GM21825 (cell line): ENCODE measurements at regions not wholly inside any gene's neighbourhood (a gene's known extent, or its start where the extent isn't known, plus 50 kb on each side); places are given as distances from the start of the nearest gene placed in this dataset.

Experiments used
- ATAC-seq: cut with Tn5 transposase; IDR thresholded peaks from one replicate; pipeline ENCODE4 v1.9.1; 2021; ENCODE audit warnings: mild to moderate bottlenecking, moderate library complexity; ENCODE audit not compliant: unreplicated experiment

- no peak for ATAC-seq
Observed at GRCh38 chr3:84039099-84039498, 919.7 kb upstream of the CADM2 start.

GRCh38 chr3:84042399-84043106 is 916.2 kb upstream of the CADM2 start:
- no peak for ATAC-seq

DNA sequence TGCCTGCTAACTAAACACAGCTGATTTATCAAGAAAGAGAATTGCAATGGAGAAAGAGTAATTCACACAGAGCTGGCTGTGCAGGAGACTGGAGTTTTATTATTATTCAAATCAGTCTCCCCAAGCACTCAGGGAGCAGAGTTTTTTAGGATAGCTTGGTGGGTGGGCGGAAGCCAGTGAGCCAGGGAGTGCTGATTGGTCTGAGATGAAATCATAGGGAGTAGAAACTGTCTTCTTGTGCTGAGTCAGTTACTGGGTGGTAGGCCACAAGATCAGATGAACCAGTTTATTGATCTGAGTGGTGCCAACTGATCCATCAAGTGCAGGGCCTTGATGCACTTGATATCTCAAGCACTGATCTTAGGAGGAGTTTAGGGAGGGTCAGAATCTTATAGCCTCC is 891.9 kb upstream of the CADM2 start:
- ATAC-seq = no peak

DNA sequence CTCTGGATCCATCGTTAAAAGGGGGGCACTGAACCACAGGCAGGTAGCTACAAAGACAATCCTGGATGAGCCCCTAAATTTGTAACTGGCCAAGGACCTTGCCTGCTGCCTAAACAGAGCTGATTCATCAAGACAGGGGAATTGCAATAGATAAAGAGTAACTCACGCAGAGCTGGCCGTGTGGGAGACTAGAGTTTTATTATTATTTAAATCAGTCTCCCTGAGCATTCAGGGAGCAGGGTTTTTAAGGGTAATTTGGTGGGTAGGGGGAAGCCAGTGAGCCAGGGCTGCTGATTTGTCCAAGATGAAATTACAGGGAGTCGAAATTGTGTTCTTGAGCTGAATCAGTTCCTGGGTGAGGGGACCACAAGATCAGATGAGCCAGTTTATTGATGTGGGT is 885.1 kb upstream of the CADM2 start:
- ATAC-seq = no peak

DNA sequence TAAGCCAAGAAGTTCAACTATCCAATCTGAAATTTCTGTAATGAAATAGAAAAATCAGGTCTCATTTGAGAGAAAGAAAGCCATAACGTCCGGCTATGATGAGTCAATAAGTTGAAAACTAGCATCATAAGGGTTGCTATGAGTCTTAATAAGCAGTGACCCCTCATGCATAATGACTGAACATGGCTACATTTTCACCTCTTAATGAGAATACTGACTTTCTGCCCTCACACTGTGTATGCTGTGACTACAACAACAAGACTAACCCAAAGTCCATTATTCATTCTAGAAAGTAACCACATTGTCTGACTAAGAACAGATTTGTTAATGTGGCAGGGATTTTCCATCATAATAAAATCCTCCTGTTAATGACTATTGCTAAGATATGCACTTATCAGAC is 884.0 kb upstream of the CADM2 start:
- ATAC-seq = no peak

DNA sequence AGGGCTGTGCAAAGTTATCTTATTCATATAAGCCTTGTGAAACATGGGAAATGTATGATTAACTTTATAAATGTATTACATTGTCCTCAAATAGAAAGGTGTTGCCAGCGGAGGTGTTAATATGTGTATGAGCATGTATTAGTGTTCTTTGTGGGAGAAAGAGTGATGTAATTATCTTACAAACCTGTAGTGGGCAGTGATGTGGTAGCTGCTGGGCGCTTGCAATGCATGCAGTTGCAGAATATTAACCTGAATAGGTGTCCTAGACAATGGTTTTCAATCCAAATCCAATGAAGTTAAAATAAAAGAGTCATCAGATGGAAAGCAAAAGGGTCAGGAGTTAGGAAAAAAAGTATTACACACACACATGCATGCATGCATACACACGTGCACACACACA is 881.3 kb upstream of the CADM2 start:
- ATAC-seq = no peak

GRCh38 chr3:84082726-84083125 is 876.1 kb upstream of the CADM2 start:
- no peak for ATAC-seq

DNA sequence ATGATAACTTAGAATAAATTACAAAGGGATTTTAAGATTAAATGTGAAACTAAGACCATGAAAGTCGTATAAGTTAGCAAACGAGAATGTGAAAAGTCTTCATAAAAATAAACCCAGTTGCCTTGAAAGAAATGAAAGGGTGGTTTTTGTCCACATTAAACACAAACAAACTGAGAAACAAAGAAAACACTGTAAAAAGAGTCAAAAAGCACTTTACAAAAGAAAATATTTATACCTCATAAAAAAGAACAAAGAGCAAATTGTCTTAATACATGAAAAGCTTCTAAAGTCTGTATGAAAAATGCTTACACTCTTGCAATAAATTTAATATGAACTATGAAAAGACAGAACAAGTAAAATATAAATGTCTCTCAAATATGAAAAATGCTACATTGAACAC is 865.9 kb upstream of the CADM2 start:
- no peak for ATAC-seq

- no peak for ATAC-seq
Observed at GRCh38 chr3:84096188-84096587, 862.6 kb upstream of the CADM2 start.

GRCh38 chr3:84100861-84101260 is 857.9 kb upstream of the CADM2 start:
- no peak for ATAC-seq

DNA sequence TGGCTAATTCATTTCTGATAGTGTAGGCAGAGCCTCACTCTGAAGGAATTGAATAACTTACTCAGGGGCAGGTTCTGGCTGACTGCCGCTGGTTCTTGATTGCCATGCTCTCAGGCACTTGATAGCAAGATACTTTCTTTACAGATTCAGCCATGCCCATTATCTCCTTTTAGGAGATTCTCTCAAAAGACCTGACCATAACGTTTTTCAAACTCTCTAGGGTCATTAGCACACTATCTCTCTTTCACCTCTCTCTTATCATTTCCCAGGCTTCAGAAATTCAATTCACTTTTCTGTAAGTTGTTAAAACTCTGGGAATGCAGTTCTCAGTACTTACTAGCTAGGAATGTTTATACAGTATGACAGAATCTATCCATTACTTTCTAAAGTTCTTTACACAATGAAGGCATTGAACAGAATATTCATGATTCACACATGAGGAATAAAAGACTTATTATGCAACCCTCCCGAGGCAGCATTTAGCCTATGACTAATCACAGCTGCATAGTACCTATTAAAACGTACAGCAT is 850.3 kb upstream of the CADM2 start:
- no peak for ATAC-seq

DNA sequence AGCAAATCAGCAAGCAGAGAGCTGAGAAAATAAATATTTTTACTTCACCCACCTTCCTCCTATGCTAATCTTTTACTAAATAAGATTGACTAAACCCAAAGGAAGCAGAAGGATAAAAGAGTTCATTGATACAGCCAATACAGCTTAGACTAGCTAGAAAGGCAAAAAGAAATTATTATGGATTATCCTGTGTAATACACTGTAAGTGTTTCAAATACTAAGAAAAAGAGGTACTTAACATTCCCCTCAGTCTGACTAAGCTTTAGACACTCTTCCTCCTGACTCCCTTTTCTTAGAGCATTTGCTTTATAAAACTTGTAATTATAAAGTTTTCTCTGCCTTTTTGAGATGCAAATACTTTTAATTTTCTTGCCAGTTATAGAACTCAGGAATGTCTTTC is 848.9 kb upstream of the CADM2 start:
- no peak for ATAC-seq

DNA sequence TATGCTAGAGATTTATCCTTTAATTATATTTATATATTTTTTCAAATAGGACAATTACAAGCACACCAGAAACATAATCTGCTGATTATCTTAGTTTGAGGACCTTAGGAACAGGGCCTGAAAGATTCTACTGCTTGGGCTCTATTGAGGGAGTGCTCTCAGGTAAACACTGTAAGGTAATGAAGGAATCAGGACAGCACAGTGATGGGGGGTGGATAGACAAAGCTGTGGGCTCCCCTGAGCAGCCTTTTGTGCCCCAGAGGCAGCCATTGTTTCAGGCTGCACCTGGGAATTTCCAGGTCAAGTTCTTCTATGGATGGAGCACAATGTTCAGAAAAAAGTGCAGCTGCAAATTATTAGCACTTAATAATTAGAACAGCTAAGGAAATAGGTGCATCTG is 848.0 kb upstream of the CADM2 start:
- ATAC-seq = no peak

GRCh38 chr3:84125201-84125721 is 833.5 kb upstream of the CADM2 start:
- no peak for ATAC-seq

DNA sequence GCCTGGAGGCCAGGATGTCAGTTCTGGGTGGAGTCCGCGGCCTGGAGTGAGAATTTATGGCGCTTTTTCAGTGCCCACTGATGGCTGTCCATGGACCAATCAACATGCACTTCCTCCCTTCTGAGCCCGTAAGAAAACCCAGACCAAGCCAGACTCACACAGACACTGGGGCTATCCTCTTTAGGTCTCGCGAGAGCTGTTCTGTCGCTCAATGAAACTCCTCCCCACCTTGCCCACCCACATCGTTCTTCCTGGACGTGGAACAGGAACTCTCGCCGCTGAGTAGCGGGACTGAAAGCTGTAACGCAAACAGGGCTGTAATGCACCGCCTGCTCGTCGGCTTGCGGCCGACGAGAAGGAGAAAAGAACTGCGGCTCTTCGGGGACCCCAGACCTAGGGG is 833.0 kb upstream of the CADM2 start:
- ATAC-seq = no peak

GRCh38 chr3:84126160-84126559 is 832.6 kb upstream of the CADM2 start:
- no peak for ATAC-seq

DNA sequence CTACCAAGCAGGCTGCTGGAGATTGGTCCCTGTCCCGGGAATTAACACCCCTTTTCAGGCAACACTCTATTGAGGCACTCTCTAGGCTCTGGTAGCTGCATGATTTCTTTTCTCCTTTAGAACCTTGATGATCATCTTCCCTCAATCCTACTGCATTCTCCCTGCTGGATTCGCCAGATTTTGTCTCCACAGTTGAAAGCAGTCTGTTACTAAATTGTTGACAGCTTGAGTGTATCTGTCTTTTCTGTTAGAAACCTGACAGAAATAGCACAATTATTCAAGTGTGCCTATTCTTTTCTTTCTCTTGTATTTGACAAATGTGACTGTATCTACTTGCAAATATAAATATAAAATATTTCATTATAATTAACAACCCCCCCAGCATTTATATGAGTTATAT is 830.8 kb upstream of the CADM2 start:
- no peak for ATAC-seq

DNA sequence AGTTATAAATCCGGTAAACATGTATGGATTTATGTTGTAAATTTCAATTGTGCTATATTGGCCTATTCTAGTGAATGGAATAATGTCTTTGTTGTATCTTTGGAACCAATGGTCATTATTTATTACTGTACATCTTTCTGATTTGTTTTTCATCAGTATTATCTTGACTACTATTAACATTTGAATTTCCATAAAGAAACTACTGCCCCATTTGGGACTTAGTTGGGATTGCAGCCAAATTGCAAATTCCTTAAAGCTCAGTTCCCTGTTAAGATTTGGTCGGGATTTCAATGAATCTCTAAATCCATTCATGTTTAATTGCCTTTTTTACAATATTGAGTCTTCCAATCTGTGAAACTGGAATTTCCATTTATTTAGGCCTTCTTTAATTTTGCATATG is 822.4 kb upstream of the CADM2 start:
- no peak for ATAC-seq

- no peak for ATAC-seq
Observed at GRCh38 chr3:84140631-84141030, 818.2 kb upstream of the CADM2 start.

DNA sequence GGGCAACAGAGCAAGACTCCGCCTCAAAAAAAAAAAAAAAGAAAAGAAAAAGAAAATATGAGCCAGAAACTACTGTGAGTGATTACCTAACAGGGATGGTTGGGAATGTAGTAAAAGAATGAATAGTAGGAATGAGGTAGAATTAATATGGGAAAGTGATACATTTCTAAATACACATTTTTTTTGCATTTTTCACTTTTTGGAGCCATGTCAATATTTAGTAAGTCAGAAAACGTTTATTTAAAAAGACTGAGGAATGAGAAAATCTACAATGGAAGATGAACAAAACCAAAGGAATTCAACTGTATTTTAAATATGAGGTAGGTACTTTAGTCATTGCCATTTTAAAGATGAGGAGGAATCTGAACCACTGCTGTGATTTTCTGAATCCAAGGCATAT is 817.2 kb upstream of the CADM2 start:
- ATAC-seq = no peak

DNA sequence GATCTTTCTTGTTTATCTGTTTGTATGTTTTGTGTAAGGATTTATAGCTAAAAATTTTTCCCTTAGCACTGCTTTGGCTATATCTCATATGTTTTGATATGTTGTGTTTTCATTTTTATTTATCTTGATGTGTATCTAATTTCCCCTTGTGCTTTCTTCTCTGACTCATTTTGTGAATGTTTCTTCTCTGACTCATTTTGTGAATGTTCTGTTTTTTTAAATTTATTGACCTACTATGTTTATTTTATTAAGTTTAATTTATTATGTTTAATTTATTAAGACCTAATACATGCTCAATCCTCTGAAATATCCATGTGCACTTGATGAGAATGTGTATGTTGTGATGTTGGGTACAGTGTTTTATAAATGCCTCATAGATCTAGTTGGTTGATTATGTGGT is 793.5 kb upstream of the CADM2 start:
- ATAC-seq = no peak

GRCh38 chr3:84175449-84175848 is 783.3 kb upstream of the CADM2 start:
- ATAC-seq = no peak

- ATAC-seq = no peak
Observed at GRCh38 chr3:84184937-84185336, 773.9 kb upstream of the CADM2 start.
